Astrocyte (in vitro differentiated cells and primary cell): ENCODE measurements at regions not wholly inside any gene's neighbourhood (a gene's known extent, or its start where the extent isn't known, plus 50 kb on each side); places are given as distances from the start of the nearest gene placed in this dataset.

Experiments
- DNase-seq: peaks from one replicate; pipeline ENCODE4 v3.0.0-alpha.2; 2010; ENCODE audit warnings: low read depth
- FAIRE-seq: peaks from 2 replicates; lab custom pipeline; 2011; peaks lifted over from hg19 to GRCh38; lab: Jason Lieb, UNC
- H2AFZ ChIP-seq: 2 replicates; pipeline ENCODE4 v1.6.0; 2012; ENCODE audit warnings: low read depth, low read length, inconsistent platforms
- H3K27ac ChIP-seq: 2 replicates; pipeline ENCODE4 v1.5.1; 2011; ENCODE audit warnings: low read depth, low read length, inconsistent platforms
- H3K27me3 ChIP-seq: 2 replicates; pipeline ENCODE4 v1.6.0; 2011; ENCODE audit warnings: low read length, inconsistent platforms; ENCODE audit not compliant: insufficient read depth
- H3K36me3 ChIP-seq: 2 replicates; pipeline ENCODE4 v1.5.1; 2011; ENCODE audit warnings: low read length, inconsistent platforms; ENCODE audit not compliant: insufficient read depth
- H3K4me1 ChIP-seq: 2 replicates; pipeline ENCODE4 v1.5.1; 2011; ENCODE audit warnings: low read length, inconsistent platforms; ENCODE audit not compliant: insufficient read depth
- H3K4me2 ChIP-seq: 2 replicates; pipeline ENCODE4 v1.6.0; 2012; ENCODE audit warnings: low read length, inconsistent platforms
- H3K4me3 ChIP-seq: 2 replicates; pipeline ENCODE4 v1.5.1; 2011; ENCODE audit warnings: low read depth, mild to moderate bottlenecking, low read length, inconsistent platforms; ENCODE audit not compliant: insufficient read depth
- H3K79me2 ChIP-seq: 2 replicates; pipeline ENCODE4 v1.6.0; 2012; ENCODE audit warnings: mild to moderate bottlenecking, low read length, inconsistent platforms; ENCODE audit not compliant: insufficient read depth
- H3K9ac ChIP-seq: 2 replicates; pipeline ENCODE4 v1.6.0; 2012; ENCODE audit warnings: mild to moderate bottlenecking, low read length, inconsistent platforms
- H3K9me3 ChIP-seq: 2 replicates; pipeline ENCODE4 v1.5.1; 2012; ENCODE audit warnings: low read depth, mild to moderate bottlenecking, low read length, inconsistent platforms; ENCODE audit not compliant: insufficient read depth
- H4K20me1 ChIP-seq: 2 replicates; pipeline ENCODE4 v1.6.0; 2012; ENCODE audit warnings: low read length, inconsistent platforms; ENCODE audit not compliant: insufficient read depth
- H3K27ac Mint-ChIP-seq: one replicate; pipeline ENCODE4 v1.8.0; 2021; ENCODE audit warnings: mild to moderate bottlenecking, mixed read lengths; ENCODE audit not compliant: unreplicated experiment
- H3K27me3 Mint-ChIP-seq: one replicate; pipeline ENCODE4 v1.8.0; 2021; ENCODE audit warnings: low read depth, mixed read lengths; ENCODE audit not compliant: unreplicated experiment
- H3K36me3 Mint-ChIP-seq: one replicate; pipeline ENCODE4 v1.8.0; 2021; ENCODE audit warnings: low read depth, mixed read lengths; ENCODE audit not compliant: unreplicated experiment
- H3K4me1 Mint-ChIP-seq: one replicate; pipeline ENCODE4 v1.8.0; 2021; ENCODE audit warnings: low read depth, mixed read lengths; ENCODE audit not compliant: unreplicated experiment
- H3K4me3 Mint-ChIP-seq: one replicate; pipeline ENCODE4 v1.8.0; 2021; ENCODE audit warnings: mild to moderate bottlenecking, moderate library complexity, mixed read lengths; ENCODE audit not compliant: unreplicated experiment
- H3K9me3 Mint-ChIP-seq: one replicate; pipeline ENCODE4 v1.8.0; 2021; ENCODE audit warnings: mild to moderate bottlenecking, mixed read lengths; ENCODE audit not compliant: unreplicated experiment
- CTCF ChIP-seq: IDR thresholded peaks from 2 replicates; pipeline ENCODE4 v1.5.1; 2011; ENCODE audit warnings: low read depth, mild to moderate bottlenecking, inconsistent platforms, low read length, moderate library complexity; ENCODE audit not compliant: insufficient read depth
- EZH2 ChIP-seq: IDR thresholded peaks from 2 replicates; pipeline ENCODE4 v1.6.1; 2012; ENCODE audit warnings: mild to moderate bottlenecking, low read length, inconsistent platforms; ENCODE audit not compliant: insufficient read depth

GRCh38 chr1:200496937-200497336 is 87.1 kb upstream of the ZNF281 start:
- Histone ChIP-seq H3K4me1 (no peaks in the 10 kb centered on the region), H3K9me3 (no peaks in the 10 kb centered on the region), H2AFZ (no peak overlapping the region), H3K79me2 (no peaks in the 10 kb centered on the region), H3K27ac (no peak overlapping the region), H3K9ac (no peak overlapping the region), H4K20me1 (no peaks in the 10 kb centered on the region), H3K27me3 (no peaks in the 10 kb centered on the region), H3K36me3 (no peaks in the 10 kb centered on the region), H3K4me2 (no peak overlapping the region), H3K4me3 (no peak overlapping the region)
- Mint-ChIP-seq H3K36me3 (no peaks in the 10 kb centered on the region), H3K9me3 (no peaks in the 10 kb centered on the region), H3K27ac (no peak overlapping the region), H3K27me3 (peaks cover 3% of the 10 kb centered on the region), H3K4me3 (no peak overlapping the region), H3K4me1 (peaks cover 1% of the 10 kb centered on the region)
- DNase-seq (no peak), FAIRE-seq (no peak)
- TF ChIP-seq EZH2 (no peak), CTCF (no peak)

GRCh38 chr1:200495901-200496300 is 86.1 kb upstream of the ZNF281 start:
- TF ChIP-seq CTCF = no peak
- TF ChIP-seq EZH2 = no peak

GRCh38 chr1:200493344-200493743 is 83.5 kb upstream of the ZNF281 start:
- TF ChIP-seq EZH2 (no peak), CTCF (no peak)
- Mint-ChIP-seq H3K27me3 (no peaks in the 10 kb centered on the region), H3K36me3 (no peaks in the 10 kb centered on the region), H3K4me1 (peaks cover 3% of the 10 kb centered on the region), H3K9me3 (no peaks in the 10 kb centered on the region), H3K4me3 (no peak overlapping the region), H3K27ac (no peak overlapping the region)
- FAIRE-seq (no peak), DNase-seq (no peak)
- H3K4me1 ChIP-seq = peaks cover 2% of the 10 kb centered on the region
- no peaks in the 10 kb centered on the region for H4K20me1 ChIP-seq
- H3K9ac ChIP-seq = no peak overlapping the region
- no peaks in the 10 kb centered on the region for H3K27me3 ChIP-seq
- no peak overlapping the region for H2AFZ ChIP-seq
- H3K4me2 ChIP-seq = no peak overlapping the region
- no peaks in the 10 kb centered on the region for H3K9me3 ChIP-seq
- no peaks in the 10 kb centered on the region for H3K36me3 ChIP-seq
- no peaks in the 10 kb centered on the region for H3K79me2 ChIP-seq
- H3K4me3 ChIP-seq = no peak overlapping the region
- no peak overlapping the region for H3K27ac ChIP-seq

More at GRCh38 chr1:200495901-200496300, 86.1 kb upstream of the ZNF281 start:
- no peak overlapping the region for H3K4me3 ChIP-seq
- H3K36me3 ChIP-seq = no peaks in the 10 kb centered on the region
- H3K4me2 ChIP-seq = no peak overlapping the region
- H3K79me2 ChIP-seq = no peaks in the 10 kb centered on the region
- H3K27ac ChIP-seq = no peak overlapping the region
- peaks cover 1% of the 10 kb centered on the region for H3K4me1 Mint-ChIP-seq
- no peaks in the 10 kb centered on the region for H4K20me1 ChIP-seq
- no peak for DNase-seq
- no peak overlapping the region for H2AFZ ChIP-seq
- no peaks in the 10 kb centered on the region for H3K4me1 ChIP-seq
- H3K4me3 Mint-ChIP-seq = no peak overlapping the region
- peaks cover 3% of the 10 kb centered on the region for H3K27me3 Mint-ChIP-seq
- H3K9me3 ChIP-seq = no peaks in the 10 kb centered on the region
- H3K27ac Mint-ChIP-seq = no peak overlapping the region
- H3K27me3 ChIP-seq = no peaks in the 10 kb centered on the region
- no peaks in the 10 kb centered on the region for H3K36me3 Mint-ChIP-seq
- H3K9me3 Mint-ChIP-seq = no peaks in the 10 kb centered on the region
- no peak overlapping the region for H3K9ac ChIP-seq
- no peak for FAIRE-seq
